Uterus (tissue), 3 donors: ENCODE measurements at regions not wholly inside any gene's neighbourhood (a gene's known extent, or its start where the extent isn't known, plus 50 kb on each side); places are given as distances from the start of the nearest gene placed in this dataset.

Source experiments
- DNase-seq, 2 donors: peaks; one replicate each; pipeline ENCODE4 v3.0.0-alpha.2; 2019 to 2020
- H3K27ac ChIP-seq, 2 donors: fragments of 200-600 bp; sonication (generic); 1 replicate in 1 of 2; 2 replicates in 1 of 2; pipeline ENCODE4 v1.5.1; 2016 to 2018
- H3K27me3 ChIP-seq, 2 donors: fragments of 200-600 bp; sonication (generic); one replicate each; pipeline ENCODE4 v1.5.1; 2018 to 2019; ENCODE audit warnings: control low read depth in 1 of 2
- H3K36me3 ChIP-seq, 2 donors: fragments of 200-600 bp; sonication (generic); one replicate each; pipeline ENCODE4 v1.5.1; 2019; ENCODE audit warnings: control low read depth in 1 of 2
- H3K4me1 ChIP-seq, 2 donors: fragments of 200-600 bp; sonication (generic); one replicate each; pipeline ENCODE4 v1.5.1; 2018 to 2019; ENCODE audit warnings: control low read depth in 1 of 2
- H3K4me3 ChIP-seq, 2 donors: fragments of 200-600 bp; sonication (generic); 1 replicate in 1 of 2; 2 replicates in 1 of 2; pipeline ENCODE4 v1.5.1; 2018 to 2019; ENCODE audit warnings: mild to moderate bottlenecking in 1 of 2
- H3K9me3 ChIP-seq, 2 donors: fragments of 200-600 bp; sonication (generic); one replicate each; pipeline ENCODE4 v1.5.1; 2019; ENCODE audit warnings: control low read depth in 1 of 2
- CTCF ChIP-seq, 4 experiments: fragments of 200-600 bp in 2 of 4; fragments of 450-650 bp in 2 of 4; sonication (generic) in 2 of 4; IDR thresholded peaks; one replicate each; pipeline ENCODE4 v1.5.1; 2016 to 2019; ENCODE audit warnings: antibody characterized with exemption in 4 of 4, mild to moderate bottlenecking in 2 of 4, moderate library complexity in 1 of 4
- POLR2A ChIP-seq, 2 donors: fragments of 450-650 bp; IDR thresholded peaks; one replicate each; pipeline ENCODE4 v1.6.1; 2016; ENCODE audit warnings: antibody characterized with exemption in 2 of 2, mild to moderate bottlenecking in 1 of 2, moderate library complexity in 1 of 2
- intact Hi-C: fragments of 100-400 bp; cut with DNase I; formaldehyde crosslinking; loops from one replicate; pipeline ENCODE4 v1.15.1; 2023; ENCODE audit warnings: low total_unique reads
- donor health status: DM: yes; HTN: yes; CAD: no.

GRCh38 chr5:91998774-91999173 is 615.7 kb upstream of the ARRDC3 start:
- intact Hi-C loops, result no loop called here
- no peak overlapping the region for H3K27ac ChIP-seq
- no peaks in the 10 kb centered on the region for H3K4me1 ChIP-seq
- no peaks in the 10 kb centered on the region for H3K9me3 ChIP-seq
- H3K4me3 ChIP-seq, result no peak overlapping the region
- TF ChIP-seq CTCF (IDR thresholded peaks at IDR 0.05) (no peak), POLR2A (IDR thresholded peaks at IDR 0.05) (no peak)
- no peaks in the 10 kb centered on the region for H3K36me3 ChIP-seq
- no peak for DNase-seq
- no peaks in the 10 kb centered on the region for H3K27me3 ChIP-seq

GRCh38 chr5:91983869-91984268 is 600.8 kb upstream of the ARRDC3 start:
- Histone ChIP-seq H3K9me3 (no peaks in the 10 kb centered on the region), H3K4me3 (no peak overlapping the region), H3K27me3 (no peaks in the 10 kb centered on the region), H3K36me3 (no peaks in the 10 kb centered on the region), H3K27ac (no peak overlapping the region), H3K4me1 (no peaks in the 10 kb centered on the region)
- no peak for DNase-seq
- intact Hi-C loops, result no loop called here
- no peak for TF ChIP-seq CTCF (IDR thresholded peaks at IDR 0.05)
- no peak for TF ChIP-seq POLR2A (IDR thresholded peaks at IDR 0.05)

- no peak for DNase-seq
- intact Hi-C loops, result no loop called here
- Histone ChIP-seq H3K9me3 (no peaks in the 10 kb centered on the region), H3K27ac (no peak overlapping the region), H3K36me3 (no peaks in the 10 kb centered on the region), H3K27me3 (no peaks in the 10 kb centered on the region), H3K4me3 (no peak overlapping the region), H3K4me1 (no peaks in the 10 kb centered on the region)
- TF ChIP-seq POLR2A (IDR thresholded peaks at IDR 0.05) (no peak), CTCF (IDR thresholded peaks at IDR 0.05) (no peak)
These were observed 595.2 kb upstream of the ARRDC3 start for GRCh38 chr5:91978221-91978882.

- Histone ChIP-seq H3K9me3 (no peaks in the 10 kb centered on the region), H3K27ac (no peak overlapping the region), H3K36me3 (no peaks in the 10 kb centered on the region), H3K4me1 (no peaks in the 10 kb centered on the region), H3K27me3 (no peaks in the 10 kb centered on the region), H3K4me3 (no peak overlapping the region)
- TF ChIP-seq CTCF (IDR thresholded peaks at IDR 0.05) (no peak), POLR2A (IDR thresholded peaks at IDR 0.05) (no peak)
- intact Hi-C loops, result no loop called here
- no peak for DNase-seq
These were observed 594.5 kb upstream of the ARRDC3 start for GRCh38 chr5:91977579-91977978.

- no peaks in the 10 kb centered on the region for H3K9me3 ChIP-seq
- intact Hi-C loops, result no loop called here
- H3K4me1 ChIP-seq, result no peaks in the 10 kb centered on the region
- H3K36me3 ChIP-seq, result no peaks in the 10 kb centered on the region
- no peaks in the 10 kb centered on the region for H3K27me3 ChIP-seq
- no peak overlapping the region for H3K4me3 ChIP-seq
- H3K27ac ChIP-seq, result no peak overlapping the region
- DNase-seq, result no peak
- TF ChIP-seq POLR2A (IDR thresholded peaks at IDR 0.05), result no peak
- TF ChIP-seq CTCF (IDR thresholded peaks at IDR 0.05), result no peak
These were observed 593.3 kb upstream of the ARRDC3 start for GRCh38 chr5:91976451-91976850.
